Activated CD4-positive, alpha-beta T cell treated with anti-CD3 and anti-CD28 coated beads for 24 hours (primary cell): ENCODE measurements at regions not wholly inside any gene's neighbourhood (a gene's known extent, or its start where the extent isn't known, plus 50 kb on each side); places are given as distances from the start of the nearest gene placed in this dataset.
"Not testable (repeated sequence)": the region's sequence is repeated elsewhere in the genome, so short reads cannot be mapped to it uniquely, and the experiment has no call there.

Source experiments
- DNase-seq, 2 donors: peaks; one replicate each; pipeline ENCODE4 v3.0.0-alpha.2; 2020; ENCODE audit warnings: low read depth in 2 of 2

DNA sequence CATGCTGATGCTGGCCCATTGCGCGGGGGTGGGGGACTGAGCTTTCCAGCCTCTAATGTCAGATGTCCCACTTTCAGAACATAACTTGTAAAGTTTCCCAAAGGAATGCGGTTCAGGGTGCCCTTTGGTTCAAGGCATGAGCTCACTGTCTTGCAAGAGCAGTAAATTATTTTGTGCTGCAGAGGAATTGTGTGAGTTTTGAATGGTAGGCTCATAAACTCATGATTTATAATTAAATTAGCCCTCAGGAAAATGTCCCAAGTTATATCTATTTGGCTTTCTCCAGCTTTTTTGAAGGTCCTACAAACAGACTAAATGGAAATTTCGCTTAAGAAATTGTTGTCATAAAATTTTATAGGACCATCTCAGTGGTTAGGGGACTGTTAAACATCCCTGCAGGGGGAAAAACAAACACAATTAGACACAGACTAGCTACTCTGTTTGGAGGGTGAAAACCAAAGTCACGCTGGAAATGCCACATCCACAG, 321.8 kb downstream of the HS3ST3B1 start:
- no peak for DNase-seq

DNA sequence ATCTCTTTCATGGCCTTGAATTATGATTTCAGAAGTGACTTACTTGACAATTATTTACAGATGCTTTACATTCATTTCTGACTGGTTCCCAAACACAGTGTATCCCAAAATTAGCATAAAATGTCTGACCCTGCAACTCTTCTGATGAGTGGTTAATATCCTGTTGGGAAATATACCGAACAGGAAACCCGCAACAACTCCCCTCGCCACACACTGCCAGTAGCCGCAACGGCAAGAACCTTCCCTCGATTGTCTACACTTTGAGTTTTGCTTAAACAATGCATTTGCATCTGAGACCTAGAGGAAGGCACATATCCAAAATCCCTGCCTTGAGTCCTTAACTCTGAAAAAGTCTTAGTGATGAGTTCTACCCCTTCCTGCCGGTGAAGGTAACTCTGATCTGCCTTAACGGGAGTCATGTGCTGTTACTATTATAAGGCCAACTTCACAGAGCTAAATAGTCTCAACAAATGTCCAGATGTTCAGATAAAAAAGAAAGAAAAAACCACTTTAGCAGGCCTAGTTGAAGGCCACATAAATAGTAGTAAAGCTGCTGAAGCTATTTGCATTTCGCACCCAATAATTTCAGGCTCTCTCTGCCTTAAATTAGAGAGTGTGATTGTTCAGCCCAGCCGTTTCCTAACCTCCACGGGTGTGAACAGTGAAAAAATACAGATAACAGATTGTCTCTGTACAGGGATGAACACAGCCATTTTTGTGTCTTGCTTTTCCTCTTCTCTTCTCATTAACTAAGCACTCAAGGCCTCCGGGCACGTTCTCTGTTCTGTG, 321.1 kb downstream of the HS3ST3B1 start:
- DNase-seq, result no peak

DNA sequence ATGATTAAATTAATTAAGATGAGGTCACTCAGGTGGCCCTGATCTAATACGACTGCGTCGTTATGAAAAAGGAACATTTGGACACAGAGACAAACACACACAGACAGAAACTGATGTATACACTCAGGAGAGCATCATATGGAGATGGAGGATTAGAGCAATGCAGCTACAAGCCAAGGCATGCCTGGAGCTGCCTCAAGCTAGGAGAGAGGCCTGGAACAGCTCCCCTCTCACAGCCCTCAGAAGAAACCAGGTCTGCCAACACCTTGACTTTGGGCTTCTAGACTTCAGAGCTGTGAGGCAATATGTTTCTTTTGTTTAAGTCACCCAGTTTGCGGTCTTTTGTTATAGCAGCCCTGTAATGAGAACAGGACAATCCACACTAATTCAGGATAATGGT, 318.9 kb downstream of the HS3ST3B1 start:
- DNase-seq, result no peak

DNA sequence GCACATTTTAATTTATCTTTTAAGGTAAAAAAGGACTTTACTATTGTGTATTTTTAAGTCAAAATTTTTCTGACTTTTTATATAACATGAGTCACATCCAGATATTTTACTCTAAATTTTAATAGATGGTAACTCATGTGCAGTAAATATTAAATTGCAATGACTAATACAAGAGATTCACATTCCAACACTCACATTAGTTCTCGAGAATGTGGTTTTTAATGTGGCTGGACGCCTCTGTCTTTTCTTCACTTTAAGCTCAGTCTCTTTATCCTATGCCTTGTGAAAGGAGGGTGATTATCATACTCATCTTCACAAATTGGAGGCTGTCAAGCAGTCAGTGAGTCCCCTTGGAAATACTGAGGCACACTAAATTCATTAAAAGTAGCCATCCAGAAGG, 315.6 kb downstream of the HS3ST3B1 start:
- no peak for DNase-seq

DNA sequence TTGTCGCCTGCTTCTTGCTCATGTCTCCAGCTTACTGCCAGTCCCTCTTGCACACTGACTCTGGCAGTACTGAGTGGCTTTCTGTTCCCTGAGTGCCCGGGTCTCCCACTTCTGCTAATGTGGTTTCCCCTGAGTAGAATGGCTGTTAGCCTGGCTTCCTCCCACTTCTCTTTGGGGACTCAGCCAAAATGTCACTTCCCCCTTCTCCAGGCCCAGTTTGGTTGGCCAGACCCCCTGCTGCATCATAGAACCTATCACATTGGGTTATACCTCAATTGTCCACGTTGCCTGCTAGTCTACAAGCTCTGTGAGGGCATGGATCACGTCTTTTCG, 304.4 kb downstream of the HS3ST3B1 start:
- DNase-seq, result no peak

DNA sequence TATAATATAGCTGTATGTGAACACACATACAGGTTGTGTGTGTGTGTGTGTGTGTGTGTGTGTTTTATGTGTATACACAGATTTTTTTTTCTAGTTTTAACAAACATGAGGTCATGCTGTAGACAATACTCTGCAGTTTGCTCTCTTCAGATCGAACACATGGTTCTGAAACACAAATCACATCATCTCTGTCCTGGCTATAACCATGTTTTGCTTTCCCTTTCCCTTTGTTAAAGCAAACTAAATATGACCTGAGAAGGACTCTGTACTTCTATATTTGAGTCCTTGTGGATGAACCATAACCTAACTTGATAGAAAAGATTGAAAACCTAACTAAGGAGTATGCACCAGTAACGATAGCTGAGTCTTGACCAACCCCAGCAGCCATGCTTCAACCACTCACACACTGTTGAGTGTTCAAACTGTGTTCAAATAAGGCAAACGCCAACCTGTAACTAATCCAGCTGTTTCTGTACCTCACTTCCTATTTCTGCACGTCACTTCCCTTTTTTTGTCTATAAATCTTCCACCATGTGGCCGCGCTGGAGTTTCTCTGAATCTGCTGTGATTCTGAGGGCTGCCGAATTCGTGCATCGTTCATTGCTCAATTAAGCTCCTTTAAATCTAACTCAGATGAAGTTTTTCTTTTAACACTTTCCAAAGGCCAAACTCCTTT, 303.8 kb downstream of the HS3ST3B1 start:
- no peak for DNase-seq

DNA sequence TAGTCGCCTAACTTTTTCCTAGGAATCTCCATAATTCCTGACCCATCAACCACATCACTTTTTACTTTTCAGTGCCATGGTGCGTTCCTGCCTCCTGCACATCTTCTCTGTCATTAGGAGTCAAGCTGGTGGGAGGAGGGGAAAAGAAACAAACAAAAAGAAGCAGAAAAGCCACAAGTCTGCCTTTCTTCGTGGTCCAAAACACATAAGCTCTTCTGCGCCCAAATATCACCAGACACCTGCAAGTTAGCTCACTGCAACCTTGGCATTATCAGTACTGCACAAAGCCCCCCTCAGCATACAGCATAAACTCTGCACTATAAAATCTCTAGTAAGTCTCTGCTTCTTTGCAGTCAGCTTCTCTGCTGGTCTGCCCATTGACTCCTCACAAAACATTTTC, 295.3 kb downstream of the HS3ST3B1 start:
- no peak for DNase-seq

DNA sequence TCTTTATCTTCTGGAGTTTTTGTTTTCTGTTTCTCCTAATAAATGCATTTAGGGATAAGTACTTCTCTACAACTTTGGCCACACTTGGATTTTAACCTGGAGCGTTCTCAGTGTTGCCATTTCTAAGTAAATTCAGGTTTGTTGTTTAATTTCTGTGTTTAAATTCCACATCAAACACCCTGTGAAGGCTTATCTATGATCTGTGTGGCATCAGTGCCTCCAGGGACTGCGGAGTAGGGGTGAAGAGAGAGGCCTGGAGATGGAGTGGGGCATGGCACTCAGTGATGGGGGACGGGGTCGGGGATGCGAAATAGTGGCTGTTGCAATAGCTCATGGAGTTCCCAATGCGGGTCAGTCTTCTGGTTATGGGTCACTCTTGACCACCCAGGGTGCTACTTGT, 294.8 kb downstream of the HS3ST3B1 start:
- no peak for DNase-seq

DNA sequence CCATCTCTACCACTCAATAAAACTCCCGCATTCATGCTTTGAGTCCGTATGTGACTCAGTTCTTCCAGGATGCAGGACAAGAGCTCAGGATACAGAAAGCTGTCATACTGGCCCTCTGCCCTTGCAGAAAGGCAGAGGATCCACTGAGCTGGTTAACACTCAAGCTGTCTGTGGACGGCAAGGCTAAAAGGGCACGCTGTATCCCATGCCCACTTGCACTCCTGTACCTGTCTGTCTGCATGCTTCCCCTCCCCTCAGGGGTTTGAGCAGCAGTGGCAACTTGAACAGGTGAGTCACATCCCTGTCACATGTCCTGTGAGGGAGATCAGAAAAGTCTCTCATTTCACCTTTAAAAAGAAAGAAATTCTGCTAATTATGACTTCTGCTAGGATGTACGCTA, 293.8 kb downstream of the HS3ST3B1 start:
- DNase-seq, result no peak

DNA sequence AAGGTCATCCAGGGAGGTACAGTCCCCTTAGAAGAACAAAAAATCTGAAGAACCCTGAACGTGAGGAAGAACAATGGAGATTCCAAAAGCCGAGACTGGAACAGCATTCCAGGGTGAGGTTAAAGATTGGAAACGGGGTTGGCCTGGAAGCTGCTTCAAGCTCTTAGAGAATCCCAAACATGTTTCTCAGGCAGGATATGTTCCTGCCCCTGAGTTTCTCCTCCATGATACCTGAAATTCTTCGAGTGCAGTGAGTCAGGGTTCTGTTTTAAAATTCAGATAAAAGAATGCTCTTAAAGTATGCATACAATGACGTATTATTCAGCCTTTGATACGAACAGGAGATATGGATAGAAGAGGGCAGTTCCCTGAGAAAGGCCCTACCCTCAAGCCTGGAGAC, 293.1 kb downstream of the HS3ST3B1 start:
- no peak for DNase-seq

DNA sequence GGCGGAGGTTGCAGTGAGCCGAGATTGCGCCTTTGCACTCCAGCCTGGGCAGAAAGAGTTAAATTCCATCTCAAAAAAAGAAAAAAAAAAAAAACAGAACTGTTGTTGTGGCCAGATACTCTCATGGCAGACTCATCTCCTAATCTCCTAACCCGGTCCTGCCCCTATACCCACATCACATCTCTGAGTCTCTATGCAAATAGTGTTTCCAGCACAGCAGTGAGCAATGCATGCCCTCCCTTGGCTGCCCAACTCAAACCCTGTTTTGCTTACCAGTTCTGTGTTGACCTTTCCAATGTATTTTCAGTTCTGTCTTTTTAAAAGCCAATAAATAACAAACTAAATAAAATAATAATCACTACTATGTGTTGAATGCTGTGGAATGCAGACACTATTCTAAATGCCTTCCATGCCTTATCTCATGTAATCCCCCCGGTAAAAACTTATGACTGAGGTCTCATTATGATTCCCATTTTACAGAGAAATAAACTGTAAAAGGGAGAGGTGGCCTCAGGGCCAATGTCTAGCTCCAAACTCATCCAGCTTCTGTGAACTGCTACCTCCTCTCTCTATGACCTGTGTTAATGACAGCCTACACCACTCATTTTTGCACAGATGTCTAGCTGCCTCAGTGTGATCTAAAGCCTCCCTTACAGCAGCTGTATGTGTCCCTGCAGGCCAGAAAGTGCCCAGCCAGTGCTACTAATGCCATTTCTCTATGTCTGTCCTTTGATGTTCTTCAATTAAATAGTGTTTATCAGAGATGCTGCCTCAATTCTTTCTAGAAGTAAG, 289.8 kb downstream of the HS3ST3B1 start:
- no peak for DNase-seq

DNA sequence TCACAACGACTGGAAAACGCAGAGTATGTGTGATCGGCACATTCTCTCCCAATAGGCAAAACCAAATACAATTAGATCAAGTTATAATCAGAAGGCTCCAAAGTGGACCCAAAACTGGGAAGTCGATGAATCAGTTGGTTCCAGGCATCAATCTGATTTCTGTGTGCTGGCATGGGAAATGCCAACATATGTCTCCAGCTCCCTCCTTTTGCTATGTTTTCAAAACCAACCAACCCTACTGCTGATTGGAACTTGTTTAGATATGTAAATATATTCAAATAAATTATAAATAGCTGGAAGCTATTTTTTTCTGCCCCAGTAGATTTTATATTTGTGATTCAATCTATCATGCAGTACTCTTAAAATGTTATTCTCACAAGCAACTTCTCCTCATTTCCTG, 284.2 kb downstream of the HS3ST3B1 start:
- no peak for DNase-seq

DNA sequence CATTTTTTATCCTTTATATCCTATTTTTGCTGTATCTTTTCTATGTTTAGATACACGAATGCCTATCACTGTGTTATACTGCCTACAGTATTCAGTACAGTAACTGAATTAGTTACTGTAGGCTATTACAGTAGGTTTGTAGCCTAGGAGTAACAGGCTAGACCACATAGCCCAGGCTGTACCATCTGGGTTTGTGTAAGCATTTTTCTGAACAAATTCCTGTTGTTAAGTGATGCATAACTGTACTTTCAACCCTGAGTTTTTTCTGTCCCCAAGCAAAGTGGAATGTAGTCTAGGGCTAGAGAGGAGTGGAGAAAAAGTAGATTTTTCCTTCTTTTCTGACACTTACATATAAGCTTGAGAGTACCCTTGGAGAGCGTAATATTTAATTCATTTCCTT, 282.1 kb downstream of the HS3ST3B1 start:
- no peak for DNase-seq

DNA sequence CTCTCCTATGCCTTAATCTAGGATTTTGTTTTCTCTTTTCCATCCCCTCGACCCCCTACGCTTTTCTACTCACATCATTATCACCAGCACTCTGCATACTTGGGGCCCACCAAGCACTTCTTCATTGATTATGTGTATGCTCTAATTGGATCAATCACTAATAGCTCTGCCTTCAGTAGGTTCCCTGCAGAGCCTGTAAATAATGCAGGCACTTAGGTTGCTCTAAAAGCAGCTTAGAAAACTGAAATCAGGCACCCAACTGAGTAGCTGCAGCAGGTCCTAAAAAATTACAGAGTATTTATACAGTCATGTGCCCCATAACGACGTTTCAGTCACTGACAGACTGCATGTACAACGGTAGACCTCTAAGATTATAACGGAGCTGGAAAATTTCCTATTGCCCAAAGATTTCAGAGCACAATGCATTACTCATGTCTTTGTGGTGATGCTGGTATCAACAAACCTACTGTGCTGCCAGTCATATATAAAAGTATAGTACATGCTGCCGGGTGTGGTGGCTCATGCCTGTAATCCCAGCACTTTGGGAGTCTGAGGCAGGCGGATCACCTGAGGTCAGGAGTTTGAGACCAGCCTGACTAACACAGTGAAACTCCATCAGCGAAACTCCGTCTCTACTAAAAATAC, 280.4 kb downstream of the HS3ST3B1 start:
- no peak for DNase-seq

DNA sequence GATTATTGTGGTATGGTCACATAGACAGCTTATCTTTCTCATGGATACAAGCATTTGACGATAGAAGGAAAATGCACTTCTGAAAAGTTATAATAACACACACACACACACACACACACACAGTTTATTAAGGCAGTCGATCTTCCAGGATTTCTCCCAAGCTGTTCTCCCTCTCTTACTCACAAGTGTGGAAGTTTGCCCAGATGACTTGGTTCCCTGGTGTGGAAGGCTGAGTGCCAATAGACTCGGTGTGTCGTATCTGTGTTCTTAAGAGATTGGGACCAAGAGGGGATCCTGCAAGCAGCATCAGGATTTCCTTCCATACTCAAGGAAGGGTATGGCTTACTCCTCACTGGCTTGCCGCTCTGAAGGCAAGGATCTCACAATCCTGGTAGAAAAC, 279.6 kb downstream of the HS3ST3B1 start:
- no peak for DNase-seq

DNA sequence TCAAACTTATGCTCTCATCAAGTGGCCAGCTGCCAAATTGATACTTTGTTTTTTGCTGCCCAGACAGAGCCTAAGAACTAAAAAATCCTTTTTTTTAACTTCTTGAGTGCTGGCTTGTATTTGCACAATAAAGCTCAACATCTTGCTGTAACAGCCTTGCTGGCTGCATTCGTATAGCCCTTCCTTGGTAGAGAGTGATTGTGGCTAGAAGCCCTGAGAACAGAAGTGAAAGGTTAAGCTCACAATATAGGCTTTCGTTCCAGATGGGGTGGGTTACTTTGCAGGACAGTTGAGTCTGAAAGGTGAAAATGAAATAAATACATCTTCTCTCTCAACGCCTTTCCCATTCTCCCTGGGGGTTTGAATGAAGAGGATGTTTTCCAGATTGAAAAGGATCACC, 278.8 kb downstream of the HS3ST3B1 start:
- no peak for DNase-seq

DNA sequence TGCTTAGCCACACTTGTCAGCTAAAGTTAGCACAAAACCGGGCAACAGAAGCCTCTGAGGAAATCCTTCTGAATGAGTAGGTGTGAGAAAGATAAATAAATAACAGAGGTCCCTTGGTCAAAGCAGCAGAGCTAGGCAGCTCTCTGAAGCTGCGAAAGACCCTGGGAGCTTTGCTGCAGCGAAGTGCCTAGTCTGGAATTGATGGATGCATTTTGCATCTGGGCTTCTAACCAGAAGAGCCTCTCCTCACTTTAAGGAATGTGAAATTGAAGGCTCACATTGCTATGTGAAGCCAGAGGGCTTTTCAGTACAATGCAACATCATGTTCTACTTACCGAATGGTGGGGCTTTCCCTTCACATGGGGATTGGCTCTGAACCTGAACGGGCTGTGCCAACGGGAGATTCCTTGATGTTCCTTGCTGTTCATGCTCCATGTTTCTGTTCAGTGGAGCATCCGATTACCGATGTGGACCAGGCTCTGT, 274.6 kb downstream of the HS3ST3B1 start:
- DNase-seq, result no peak

DNA sequence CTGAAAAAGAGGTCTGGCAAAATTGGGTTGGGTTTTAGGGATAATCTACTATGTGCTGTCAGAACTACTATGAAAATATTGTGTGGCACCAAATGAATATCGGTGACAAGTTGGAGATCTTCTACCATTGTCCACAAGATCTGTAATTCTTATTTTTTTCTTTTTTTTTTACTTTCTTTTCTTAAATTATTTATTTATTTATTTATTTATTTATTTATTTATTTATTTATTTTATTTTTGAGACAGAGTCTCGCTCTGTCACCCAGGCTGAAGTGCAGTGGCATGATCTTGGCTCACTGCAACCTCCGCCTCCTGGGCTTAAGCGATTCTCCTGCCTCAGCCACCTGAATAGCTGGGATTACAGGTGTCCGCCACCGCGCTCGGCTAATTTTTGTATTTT, 259.4 kb downstream of the HS3ST3B1 start:
- not testable (repeated sequence) for DNase-seq

DNA sequence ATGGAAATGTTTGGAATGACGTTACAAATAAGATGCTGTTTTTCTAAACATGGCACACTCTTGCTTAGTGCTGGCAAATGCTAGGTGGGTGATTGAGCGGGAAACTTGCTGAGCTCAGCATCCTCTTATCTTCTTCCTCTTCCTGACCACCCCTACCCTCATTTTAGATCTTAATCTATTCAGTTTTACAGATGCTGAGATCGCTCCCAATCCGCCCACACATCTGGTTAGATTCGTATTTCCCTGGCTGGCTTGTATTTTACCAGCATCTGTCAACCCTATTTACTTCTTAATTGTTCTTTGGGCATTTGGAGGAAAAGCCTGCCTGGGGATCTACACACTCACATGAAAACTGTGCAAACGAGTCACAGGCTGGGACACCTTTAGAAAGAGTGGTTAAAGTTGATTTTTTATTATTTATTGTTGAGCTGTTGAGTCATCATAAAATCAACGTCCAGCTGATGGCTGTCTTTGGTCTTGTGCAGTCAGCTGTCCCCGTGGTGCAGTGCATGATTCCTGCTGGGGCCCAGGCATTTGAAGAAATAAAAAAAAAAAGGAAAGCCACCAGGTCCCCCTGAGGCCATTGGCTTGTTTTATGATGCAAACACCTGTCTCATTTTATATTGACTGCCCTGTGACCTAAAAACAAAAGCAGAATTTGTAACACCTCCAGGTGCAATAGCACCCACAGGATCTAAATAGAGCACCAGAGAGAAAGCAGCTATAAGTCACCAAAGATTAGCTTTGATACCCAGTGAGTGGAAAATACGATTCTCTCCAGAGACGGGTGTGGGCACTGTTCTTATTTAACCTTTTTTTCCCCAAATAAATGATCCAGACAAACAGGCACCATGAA, 258.6 kb downstream of the HS3ST3B1 start:
- no peak for DNase-seq

DNA sequence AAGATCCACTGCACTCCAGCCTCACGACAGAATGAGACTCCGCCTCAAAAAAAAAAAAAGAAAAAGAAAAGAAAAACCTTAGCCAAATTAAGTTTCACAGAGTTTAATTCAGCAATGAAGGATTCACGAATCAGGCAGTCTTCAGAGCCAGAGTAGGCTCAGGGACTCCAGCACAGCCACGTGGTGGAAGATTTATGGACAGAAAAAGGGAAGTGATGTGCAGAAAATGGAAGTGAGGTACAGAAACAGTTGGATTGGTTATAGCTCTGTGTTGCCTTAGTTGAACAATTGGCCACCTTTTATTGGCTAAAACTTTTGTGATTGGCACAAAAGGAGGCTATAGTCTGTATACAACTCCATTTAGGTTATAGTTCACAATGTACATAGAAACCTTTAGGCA, 256.6 kb downstream of the HS3ST3B1 start:
- DNase-seq, result no peak

DNA sequence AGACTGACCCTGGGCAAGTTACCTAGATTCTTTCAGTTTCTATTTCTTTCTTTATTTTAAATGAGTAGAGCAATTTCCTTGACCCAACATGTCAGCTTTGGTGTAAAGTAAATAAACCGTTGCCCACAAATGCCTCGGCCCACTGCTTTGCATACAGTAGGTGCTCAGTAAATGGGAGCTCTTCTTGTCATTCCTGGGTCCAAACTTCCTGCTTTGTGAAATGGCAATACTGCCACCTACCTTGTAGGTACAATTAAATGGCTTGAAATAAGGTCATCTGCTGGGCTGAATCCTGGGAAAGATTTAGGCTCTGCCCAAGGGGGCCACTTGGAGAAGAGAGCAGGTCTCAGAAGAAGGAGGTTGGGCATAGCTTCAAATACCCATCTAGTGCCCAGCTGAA, 253.0 kb downstream of the HS3ST3B1 start:
- no peak for DNase-seq
